ENCODE measurements at regions not wholly inside any gene's neighbourhood (a gene's known extent, or its start where the extent isn't known, plus 50 kb on each side); places are given as distances from the start of the nearest gene placed in this dataset.
"Not testable (repeated sequence)": the region's sequence is repeated elsewhere in the genome, so short reads cannot be mapped to it uniquely, and the experiment has no call there.

DNA sequence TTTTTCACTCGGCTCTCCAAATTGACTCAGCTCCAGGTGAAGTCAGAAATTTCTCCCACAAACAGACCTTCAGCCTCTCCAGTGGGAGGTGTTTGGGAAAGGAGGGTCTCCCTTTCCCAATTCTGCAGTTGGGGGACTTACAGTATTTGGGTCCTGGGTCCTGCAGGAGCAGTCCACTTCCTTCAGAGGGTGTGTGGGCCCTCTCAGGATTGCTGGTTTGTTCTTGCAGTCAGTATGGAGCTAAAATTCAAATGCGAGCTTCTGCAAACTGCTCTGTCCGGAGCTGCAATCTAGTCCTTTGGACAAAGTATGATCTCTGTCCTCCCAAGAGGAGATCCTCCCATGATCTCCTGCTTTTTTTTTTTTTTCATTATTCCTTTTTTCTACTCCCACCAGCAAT is 87.9 kb upstream of the MSTN start:
- no peak for DNase-seq (ENCODE audit: low read depth)
- H3K4me3 ChIP-seq (ENCODE audit: low read length) = no peak overlapping the region
- TF ChIP-seq, protein P1, sequence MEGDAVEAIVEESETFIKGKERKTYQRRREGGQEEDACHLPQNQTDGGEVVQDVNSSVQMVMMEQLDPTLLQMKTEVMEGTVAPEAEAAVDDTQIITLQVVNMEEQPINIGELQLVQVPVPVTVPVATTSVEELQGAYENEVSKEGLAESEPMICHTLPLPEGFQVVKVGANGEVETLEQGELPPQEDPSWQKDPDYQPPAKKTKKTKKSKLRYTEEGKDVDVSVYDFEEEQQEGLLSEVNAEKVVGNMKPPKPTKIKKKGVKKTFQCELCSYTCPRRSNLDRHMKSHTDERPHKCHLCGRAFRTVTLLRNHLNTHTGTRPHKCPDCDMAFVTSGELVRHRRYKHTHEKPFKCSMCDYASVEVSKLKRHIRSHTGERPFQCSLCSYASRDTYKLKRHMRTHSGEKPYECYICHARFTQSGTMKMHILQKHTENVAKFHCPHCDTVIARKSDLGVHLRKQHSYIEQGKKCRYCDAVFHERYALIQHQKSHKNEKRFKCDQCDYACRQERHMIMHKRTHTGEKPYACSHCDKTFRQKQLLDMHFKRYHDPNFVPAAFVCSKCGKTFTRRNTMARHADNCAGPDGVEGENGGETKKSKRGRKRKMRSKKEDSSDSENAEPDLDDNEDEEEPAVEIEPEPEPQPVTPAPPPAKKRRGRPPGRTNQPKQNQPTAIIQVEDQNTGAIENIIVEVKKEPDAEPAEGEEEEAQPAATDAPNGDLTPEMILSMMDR (conservative IDR thresholded peaks at IDR 0.05; ENCODE audit: low read depth, low read length) = no peak

GRCh38 chr2:190149908-190150307 is 87.4 kb upstream of the MSTN start:
- H3K4me3 ChIP-seq (ENCODE audit: low read length) = no peak overlapping the region
- no peak for DNase-seq (ENCODE audit: low read depth)
- TF ChIP-seq, protein P1 (conservative IDR thresholded peaks at IDR 0.05; ENCODE audit: low read depth, low read length) = no peak

GRCh38 chr2:190149200-190149599 is 86.7 kb upstream of the MSTN start:
- DNase-seq (ENCODE audit: low read depth) = no peak
- TF ChIP-seq, protein P1 (conservative IDR thresholded peaks at IDR 0.05; ENCODE audit: low read depth, low read length) = no peak
- H3K4me3 ChIP-seq (ENCODE audit: low read length) = no peak overlapping the region

- H3K4me3 ChIP-seq (ENCODE audit: low read length); DNase-seq (ENCODE audit: low read depth): not testable (repeated sequence)
Observed at GRCh38 chr2:190146109-190146508, 83.6 kb upstream of the MSTN start.

DNA sequence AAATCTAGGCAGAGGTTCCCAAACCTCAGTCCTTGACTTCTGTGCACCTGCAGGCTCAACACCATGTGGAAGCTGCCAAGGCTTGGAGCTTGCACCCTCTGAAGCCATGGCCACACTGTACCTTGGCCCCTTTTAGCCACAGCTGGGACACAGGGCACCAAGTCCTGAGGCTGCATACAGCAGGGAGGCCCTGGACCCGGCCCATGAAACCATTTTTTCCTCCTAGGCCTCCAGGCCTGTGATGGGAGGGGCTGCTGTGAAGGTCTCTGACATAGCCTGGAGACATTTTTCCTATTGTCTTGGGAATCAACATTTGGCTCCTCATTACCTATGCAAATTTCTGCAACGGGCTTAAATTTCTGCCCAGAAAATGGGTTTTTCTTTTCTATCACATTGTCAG is 77.9 kb upstream of the MSTN start:
- H3K4me3 ChIP-seq (ENCODE audit: low read length); DNase-seq (ENCODE audit: low read depth): not testable (repeated sequence)

GRCh38 chr2:190139371-190139770 is 76.8 kb upstream of the MSTN start:
- TF ChIP-seq, protein P1 (conservative IDR thresholded peaks at IDR 0.05; ENCODE audit: low read depth, low read length) = no peak
- no peak overlapping the region for H3K4me3 ChIP-seq (ENCODE audit: low read length)
- DNase-seq (ENCODE audit: low read depth) = no peak

DNA sequence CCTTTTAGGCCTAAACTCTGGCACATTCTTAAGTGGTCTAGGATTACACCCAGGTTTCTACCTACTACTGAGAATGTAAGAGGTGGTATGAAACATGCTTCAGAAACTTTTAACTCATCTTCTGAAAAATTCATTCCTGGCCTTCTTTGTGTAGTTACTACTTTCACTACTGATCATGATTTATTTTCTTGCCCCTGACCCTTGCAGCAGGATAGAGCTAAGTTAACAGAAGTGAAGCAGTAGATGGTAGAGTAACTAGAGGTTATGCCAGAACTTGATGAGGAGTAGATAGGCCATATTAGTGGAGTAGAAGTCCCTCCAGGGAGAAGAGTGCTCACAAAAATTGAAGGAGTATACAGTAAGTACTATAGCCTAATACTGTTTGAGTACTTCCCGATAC is 75.5 kb upstream of the MSTN start:
- no peak overlapping the region for H3K4me3 ChIP-seq (ENCODE audit: low read length)
- no peak for DNase-seq (ENCODE audit: low read depth)
- TF ChIP-seq, protein P1 (conservative IDR thresholded peaks at IDR 0.05; ENCODE audit: low read depth, low read length) = no peak

DNA sequence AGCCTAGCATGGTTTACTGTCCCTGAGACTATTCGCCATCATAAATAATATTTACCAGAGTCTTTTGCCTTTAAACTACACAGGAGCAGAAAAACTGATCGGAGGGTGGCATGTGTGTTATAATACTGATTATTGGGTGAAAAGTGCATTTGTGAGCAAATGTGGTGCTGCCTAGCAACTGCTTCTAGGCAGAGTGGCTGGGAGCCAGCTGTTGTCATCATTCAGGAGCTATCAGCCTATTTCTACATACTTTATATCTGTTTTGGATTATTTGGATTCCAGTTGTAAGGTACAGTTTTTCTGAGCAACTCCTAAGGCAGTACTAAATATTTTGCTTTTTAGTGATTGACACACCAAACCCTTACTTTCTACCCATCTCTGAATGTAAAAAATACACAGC is 75.0 kb upstream of the MSTN start:
- TF ChIP-seq, protein P1 (conservative IDR thresholded peaks at IDR 0.05; ENCODE audit: low read depth, low read length) = no peak
- H3K4me3 ChIP-seq (ENCODE audit: low read length) = no peak overlapping the region
- no peak for DNase-seq (ENCODE audit: low read depth)

Measured in retinal pigment epithelial cell (primary cell).